HCT116 (cell line): ENCODE measurements at regions not wholly inside any gene's neighbourhood (a gene's known extent, or its start where the extent isn't known, plus 50 kb on each side); places are given as distances from the start of the nearest gene placed in this dataset.

ENCODE experiments used
- ATAC-seq: fragments of 200-7000 bp; cut with Tn5 transposase; 2 replicates; pipeline ENCODE4 v1.9.1; 2020; ENCODE audit warnings: mild to moderate bottlenecking, moderate library complexity
- BruUV-seq: library from RNA; stranded (reverse); fragments of 400-500 nt; replicated peaks from 2 replicates; lab custom pipeline; 2021; lab: Mats Ljungman, UMichigan
- CTCF ChIA-PET: fragments of 300-600 bp; sonication (Branson Sonifier 250); formaldehyde crosslinking; loops from one replicate; lab custom pipeline; 2021; ENCODE audit warnings: antibody characterized with exemption; lab: Charles Lee
- POLR2A ChIA-PET: fragments of 300-600, 350-600 bp; sonication (Branson Sonifier 250); formaldehyde crosslinking; loops from one replicate; lab custom pipeline; 2021; ENCODE audit warnings: antibody characterized with exemption; lab: Charles Lee
- RAD21 ChIA-PET, 2 experiments: fragments of 300-600 bp; sonication (Branson Sonifier 250); formaldehyde crosslinking; loops; one replicate each; lab custom pipeline; 2023; ENCODE audit warnings: low total read pairs in 2 of 2; ENCODE audit not compliant: uncharacterized antibody in 2 of 2, unreplicated experiment in 2 of 2, low non-redundant PET in 1 of 2; lab: Charles Lee
- DNase-seq: peaks from one replicate; pipeline ENCODE4 v3.0.0-alpha.2; 2010; ENCODE audit warnings: low read depth, low spot score
- H2AFZ ChIP-seq: fragments of 200-600 bp; shearing (Covaris generic), sonication (generic); 2 replicates; pipeline ENCODE4 v1.6.1; 2017; ENCODE audit warnings: low read depth, mixed run types, mixed read lengths, antibody characterized with exemption, low read length; ENCODE audit not compliant: poor library complexity, severe bottlenecking
- H3K27ac ChIP-seq: 2 replicates; pipeline ENCODE4 v1.5.1; 2012; ENCODE audit warnings: low read depth, low read length
- H3K27me3 ChIP-seq: fragments of 200-600 bp; sonication (generic); 2 replicates; pipeline ENCODE4 v1.6.1; 2016; ENCODE audit warnings: mixed run types, low read length, mixed read lengths; ENCODE audit not compliant: insufficient read depth
- H3K36me3 ChIP-seq, 2 experiments: fragments of 200-500 bp in 1 of 2; fragments of 200-600 bp in 1 of 2; sonication (Bioruptor generic) in 1 of 2; sonication (generic) in 1 of 2; 2 replicates each; pipeline versions ENCODE4 v1.5.1 to v1.6.1; 2014 to 2016; ENCODE audit warnings: low read length in 2 of 2, inconsistent platforms in 1 of 2, mixed read lengths in 1 of 2, mixed run types in 1 of 2; ENCODE audit not compliant: insufficient read depth in 2 of 2, control insufficient read depth in 1 of 2
- H3K4me1 ChIP-seq, 2 experiments: fragments of 200-600 bp in 1 of 2; sonication (generic) in 1 of 2; 2 replicates each; pipeline versions ENCODE4 v1.5.1 to v1.6.1; 2012 to 2017; ENCODE audit warnings: low read length in 2 of 2, inconsistent platforms in 1 of 2, mild to moderate bottlenecking in 1 of 2, mixed read lengths in 1 of 2, mixed run types in 1 of 2, moderate library complexity in 1 of 2; ENCODE audit not compliant: insufficient read depth in 2 of 2, control insufficient read depth in 1 of 2
- H3K4me2 ChIP-seq: fragments of 200-600 bp; sonication (generic); 2 replicates; pipeline ENCODE4 v1.6.1; 2017; ENCODE audit warnings: mixed run types, low read length, mixed read lengths
- H3K4me3 ChIP-seq, 2 experiments: fragments of 200-600 bp in 1 of 2; sonication (generic) in 1 of 2; replicated peaks in 1 of 2; 2 replicates each; pipeline ENCODE4 v1.5.1; 2011 to 2016; ENCODE audit warnings: low read length in 2 of 2, control low read depth in 1 of 2, low read depth in 1 of 2, mild to moderate bottlenecking in 1 of 2, mixed read lengths in 1 of 2, mixed run types in 1 of 2
- H3K79me2 ChIP-seq: fragments of 200-600 bp; sonication (generic); 2 replicates; pipeline ENCODE4 v1.6.1; 2017; ENCODE audit warnings: mild to moderate bottlenecking, mixed run types, low read length, moderate library complexity, mixed read lengths; ENCODE audit not compliant: insufficient read depth
- H3K9ac ChIP-seq: fragments of 200-600 bp; sonication (generic); 2 replicates; pipeline ENCODE4 v1.6.1; 2016; ENCODE audit warnings: low read length, mixed read lengths
- H3K9me2 ChIP-seq: fragments of 200-600 bp; sonication (generic), shearing (Covaris generic); 2 replicates; pipeline ENCODE4 v1.6.1; 2017; ENCODE audit warnings: mixed run types, mild to moderate bottlenecking, moderate library complexity; ENCODE audit not compliant: insufficient read depth
- H3K9me3 ChIP-seq, 2 experiments: fragments of 200-500 bp in 1 of 2; fragments of 200-600 bp in 1 of 2; sonication (Bioruptor generic) in 1 of 2; sonication (generic) in 1 of 2; 2 replicates each; pipeline ENCODE4 v1.6.1; 2014 to 2017; ENCODE audit warnings: low read length in 2 of 2, mixed read lengths in 2 of 2, inconsistent platforms in 1 of 2, low read depth in 1 of 2, mild to moderate bottlenecking in 1 of 2, mixed run types in 1 of 2, moderate library complexity in 1 of 2; ENCODE audit not compliant: control insufficient read depth in 1 of 2, insufficient read depth in 1 of 2
- H4K20me1 ChIP-seq: fragments of 200-600 bp; sonication (generic), shearing (Covaris generic); 2 replicates; pipeline ENCODE4 v1.6.1; 2017; ENCODE audit warnings: mixed run types, mild to moderate bottlenecking, moderate library complexity; ENCODE audit not compliant: insufficient read depth
- CBX3 ChIP-seq: IDR thresholded peaks from 2 replicates; pipeline ENCODE4 v1.6.1; 2012; ENCODE audit warnings: low read depth
- CEBPB ChIP-seq: IDR thresholded peaks from 2 replicates; pipeline ENCODE4 v1.6.1; 2012; ENCODE audit warnings: low read depth
- EGR1 ChIP-seq: IDR thresholded peaks from 2 replicates; pipeline ENCODE4 v1.6.1; 2012; ENCODE audit warnings: low read depth
- ELF1 ChIP-seq: IDR thresholded peaks from 2 replicates; pipeline ENCODE4 v1.6.1; 2012; ENCODE audit warnings: low read depth, borderline replicate concordance
- EZH2 ChIP-seq: fragments of 200-600 bp; sonication (generic); IDR thresholded peaks from 2 replicates; pipeline ENCODE4 v1.6.1; 2017; ENCODE audit warnings: antibody characterized with exemption, mixed run types
- EZH2phosphoT487 ChIP-seq: fragments of 200-600 bp; IDR thresholded peaks from 2 replicates; pipeline ENCODE4 v1.6.1; 2018; ENCODE audit warnings: antibody characterized with exemption, borderline replicate concordance
- FOSL1 ChIP-seq: IDR thresholded peaks from 2 replicates; pipeline ENCODE4 v1.6.1; 2012; ENCODE audit warnings: low read depth
- JUND ChIP-seq: IDR thresholded peaks from 2 replicates; pipeline ENCODE4 v1.6.1; 2012
- POLR2A ChIP-seq: IDR thresholded peaks from 2 replicates; pipeline ENCODE4 v1.7.0; 2011; ENCODE audit warnings: borderline replicate concordance; ENCODE audit not compliant: insufficient read depth, insufficient read length; ENCODE audit errors: extremely low read depth
- POLR2AphosphoS5 ChIP-seq: IDR thresholded peaks from 2 replicates; pipeline ENCODE4 v1.6.1; 2011; ENCODE audit warnings: mild to moderate bottlenecking, low read depth, low read length, moderate library complexity
- RAD21 ChIP-seq: IDR thresholded peaks from 2 replicates; pipeline ENCODE4 v1.6.1; 2012; ENCODE audit warnings: low read depth, mild to moderate bottlenecking
- REST ChIP-seq: IDR thresholded peaks from 2 replicates; pipeline ENCODE4 v1.6.1; 2012; ENCODE audit warnings: low read depth
- SIN3A ChIP-seq: IDR thresholded peaks from 2 replicates; pipeline ENCODE4 v1.6.1; 2012; ENCODE audit warnings: low read depth
- SP1 ChIP-seq: IDR thresholded peaks from 2 replicates; pipeline ENCODE4 v1.6.1; 2012; ENCODE audit warnings: low read depth
- TCF7L2 ChIP-seq: IDR thresholded peaks from 2 replicates; pipeline ENCODE4 v1.7.0; 2011; ENCODE audit warnings: borderline replicate concordance, inconsistent platforms; ENCODE audit not compliant: insufficient read depth, insufficient read length; ENCODE audit errors: extremely low read depth
- ZBTB33 ChIP-seq: IDR thresholded peaks from 2 replicates; pipeline ENCODE4 v1.6.1; 2011; ENCODE audit warnings: mild to moderate bottlenecking, low read length, moderate library complexity; ENCODE audit not compliant: insufficient replicate concordance; ENCODE audit errors: extremely low read depth
- ZFX ChIP-seq: fragments of 450-650 bp; IDR thresholded peaks from 2 replicates; pipeline ENCODE4 v1.6.1; 2017
- ZNF274 ChIP-seq: fragments of 200-500 bp; sonication (Bioruptor generic); IDR thresholded peaks from 2 replicates; pipeline ENCODE4 v1.6.1; 2014; ENCODE audit warnings: mild to moderate bottlenecking, low read depth, low read length, inconsistent platforms
- intact Hi-C: fragments of 100-400 bp; cut with micrococcal nuclease; formaldehyde crosslinking; loops from 2 replicates; pipeline ENCODE4 v1.10.0; 2022
- TF ChIP-seq, protein P1 (sequence below): IDR thresholded peaks from 2 replicates; pipeline ENCODE4 v1.6.1; 2012

GRCh38 chr7:156116514-156117215, 304.4 kb upstream of the SHH start:
- H3K36me3 ChIP-seq, result no peaks in the 10 kb centered on the region
- no peaks in the 10 kb centered on the region for H3K9me3 ChIP-seq
- no peak overlapping the region for H3K4me3 ChIP-seq
- RAD21 ChIA-PET, result no interaction called here
- no peak overlapping the region for H3K9ac ChIP-seq
- POLR2A ChIA-PET, result no interaction called here
- no peaks in the 10 kb centered on the region for H3K9me2 ChIP-seq
- no peak overlapping the region for H3K27ac ChIP-seq
- ATAC-seq, result no peak
- no peak overlapping the region for H3K4me2 ChIP-seq
- no peaks in the 10 kb centered on the region for H3K79me2 ChIP-seq
- intact Hi-C loops, result no loop called here
- no peaks in the 10 kb centered on the region for H3K4me1 ChIP-seq
- TF ChIP-seq ZNF274, result no peak
- TF ChIP-seq ZFX, result no peak
- no peak for TF ChIP-seq POLR2AphosphoS5
- TF ChIP-seq ZBTB33, result no peak
- TF ChIP-seq EGR1, result no peak
- no peak for TF ChIP-seq CEBPB
- TF ChIP-seq CBX3, result no peak
- TF ChIP-seq ELF1, result no peak
- no peak for TF ChIP-seq EZH2
- no peak for TF ChIP-seq EZH2phosphoT487
- TF ChIP-seq POLR2A, result no peak
- TF ChIP-seq, protein P1, sequence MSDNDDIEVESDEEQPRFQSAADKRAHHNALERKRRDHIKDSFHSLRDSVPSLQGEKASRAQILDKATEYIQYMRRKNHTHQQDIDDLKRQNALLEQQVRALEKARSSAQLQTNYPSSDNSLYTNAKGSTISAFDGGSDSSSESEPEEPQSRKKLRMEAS, result no peak
- no peak for TF ChIP-seq SP1
- no peak for TF ChIP-seq FOSL1
- TF ChIP-seq REST, result no peak
- TF ChIP-seq SIN3A, result no peak
- TF ChIP-seq RAD21, result no peak
- no peak for TF ChIP-seq TCF7L2
- no peak for TF ChIP-seq JUND
- TF ChIP-seq, all 23 proteins: peak for 0
- H3K27me3 ChIP-seq, result no peaks in the 10 kb centered on the region
- no peak overlapping the region for H2AFZ ChIP-seq
- DNase-seq, result no peak
- no peaks in the 10 kb centered on the region for H4K20me1 ChIP-seq
- no TSS peak for BruUV-seq
- CTCF ChIA-PET, result no interaction called here
